GM12874 (cell line): ENCODE measurements at regions not wholly inside any gene's neighbourhood (a gene's known extent, or its start where the extent isn't known, plus 50 kb on each side); places are given as distances from the start of the nearest gene placed in this dataset.

Experiments used
- CTCF ChIP-seq: IDR thresholded peaks from 2 replicates; pipeline ENCODE4 v1.5.1; 2011; ENCODE audit warnings: low read depth, mild to moderate bottlenecking, control low read depth, low read length, moderate library complexity; ENCODE audit not compliant: insufficient read depth

GRCh38 chr10:28111712-28112111 is 112.8 kb upstream of the ODAD2 start:
- no peak for TF ChIP-seq CTCF

DNA sequence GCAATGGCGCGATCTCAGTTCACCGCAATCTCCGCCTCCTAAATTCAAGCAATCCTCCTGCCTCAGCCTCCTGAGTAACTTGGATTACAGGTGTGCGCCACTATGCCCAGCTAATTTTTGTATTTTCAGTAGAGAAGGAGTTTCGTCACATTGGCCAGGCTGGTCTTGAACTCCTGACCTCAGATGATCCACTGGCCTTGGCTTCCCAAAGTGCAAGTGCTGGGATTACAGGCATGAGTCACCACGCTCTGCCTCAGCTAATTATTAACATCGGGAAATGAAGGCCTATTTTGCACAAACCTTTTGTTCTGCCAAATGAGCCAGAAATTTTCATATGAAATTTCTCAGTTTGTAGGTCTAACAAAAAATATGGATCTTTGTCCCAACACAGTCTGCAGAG is 106.7 kb upstream of the ODAD2 start:
- TF ChIP-seq CTCF: no peak

GRCh38 chr10:28097633-28098032 is 98.8 kb upstream of the ODAD2 start:
- TF ChIP-seq CTCF: no peak

- no peak for TF ChIP-seq CTCF
Observed at GRCh38 chr10:28095791-28096378, 97.0 kb upstream of the ODAD2 start.

GRCh38 chr10:28094121-28094520 is 95.2 kb upstream of the ODAD2 start:
- no peak for TF ChIP-seq CTCF

DNA sequence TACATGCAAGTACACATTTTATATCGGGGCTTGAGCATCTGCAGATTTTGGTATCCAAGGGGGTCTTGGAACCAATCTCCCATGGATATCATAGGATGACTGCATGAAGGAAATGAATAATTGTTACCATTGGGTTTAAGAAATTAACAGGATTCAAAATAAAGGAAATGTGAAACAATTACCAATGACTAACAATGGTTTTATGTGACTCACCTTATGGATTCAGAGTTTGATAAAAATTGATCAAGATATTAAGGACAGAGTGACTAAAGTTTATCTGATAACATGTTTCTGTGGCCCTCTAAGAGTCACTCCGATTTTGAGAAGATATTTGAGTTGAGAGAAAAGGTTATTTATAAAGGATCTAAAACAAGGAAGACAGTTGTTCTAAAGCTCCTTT is 93.0 kb upstream of the ODAD2 start:
- TF ChIP-seq CTCF: no peak

DNA sequence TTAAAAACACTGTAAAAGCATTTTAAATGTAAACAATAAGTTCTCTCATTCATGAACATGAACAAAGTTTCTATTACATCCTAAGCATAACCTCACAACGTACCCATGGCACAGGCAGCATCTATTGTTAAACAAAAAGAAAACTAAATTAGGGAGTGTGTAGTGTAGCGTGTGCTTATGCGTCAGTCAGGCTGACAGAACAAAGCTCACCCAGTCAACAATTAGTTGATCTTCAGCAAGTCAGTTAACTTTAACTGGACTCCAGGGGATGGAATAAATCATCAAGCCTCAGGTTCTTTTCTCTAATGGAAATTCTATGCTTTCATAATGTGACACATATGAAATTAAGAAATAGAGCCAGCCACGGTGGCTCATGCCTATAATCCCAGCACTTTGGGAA is 91.6 kb upstream of the ODAD2 start:
- no peak for TF ChIP-seq CTCF
